Neural cell (in vitro differentiated cells): ENCODE measurements at regions not wholly inside any gene's neighbourhood (a gene's known extent, or its start where the extent isn't known, plus 50 kb on each side); places are given as distances from the start of the nearest gene placed in this dataset.

Experiments used
- H2AFZ ChIP-seq: fragments of 200-600, 300-800 bp; sonication (generic), shearing (Covaris generic); 2 replicates; pipeline ENCODE4 v1.6.0; 2014; ENCODE audit warnings: low read depth, mild to moderate bottlenecking, antibody characterized with exemption, low read length, moderate library complexity
- H3F3A ChIP-seq: fragments of 200-600 bp; shearing (Covaris generic); 2 replicates; pipeline ENCODE4 v1.6.1; 2016; ENCODE audit warnings: mild to moderate bottlenecking, moderate library complexity, mixed read lengths, antibody characterized with exemption, low read length; ENCODE audit not compliant: insufficient read depth, poor library complexity, severe bottlenecking
- H3K27ac ChIP-seq: fragments of 200-600, 300-800 bp; sonication (generic), shearing (Covaris generic); 2 replicates; pipeline ENCODE4 v1.5.1; 2014; ENCODE audit warnings: mild to moderate bottlenecking, low read length, moderate library complexity
- H3K27me3 ChIP-seq: fragments of 300-800, 200-600 bp; sonication (generic), shearing (Covaris generic); 2 replicates; pipeline ENCODE4 v1.6.0; 2014; ENCODE audit warnings: mild to moderate bottlenecking, low read depth, low read length, moderate library complexity; ENCODE audit not compliant: insufficient read depth
- H3K36me3 ChIP-seq: fragments of 300-800, 200-600 bp; sonication (generic), shearing (Covaris generic); 2 replicates; pipeline ENCODE4 v1.5.1; 2014; ENCODE audit warnings: mild to moderate bottlenecking, antibody characterized with exemption, low read length, moderate library complexity; ENCODE audit not compliant: insufficient read depth
- H3K4me2 ChIP-seq: fragments of 300-800, 200-600 bp; sonication (generic), shearing (Covaris generic); 2 replicates; pipeline ENCODE4 v1.6.0; 2014; ENCODE audit warnings: mild to moderate bottlenecking, low read length
- H3K4me3 ChIP-seq: fragments of 300-800, 200-600 bp; sonication (generic), shearing (Covaris generic); 2 replicates; pipeline ENCODE4 v1.5.1; 2014; ENCODE audit warnings: mild to moderate bottlenecking, low read length, moderate library complexity
- H3K79me2 ChIP-seq: fragments of 200-600 bp; shearing (Covaris generic); replicated peaks from 2 replicates; pipeline ENCODE4 v1.6.0; 2014; ENCODE audit warnings: mild to moderate bottlenecking, low read length, moderate library complexity; ENCODE audit not compliant: insufficient read depth
- H3K9ac ChIP-seq: fragments of 300-800, 200-600 bp; sonication (generic), shearing (Covaris generic); 2 replicates; pipeline ENCODE4 v1.6.1; 2016; ENCODE audit warnings: mild to moderate bottlenecking, low read length, mixed read lengths
- H3K9me2 ChIP-seq: fragments of 200-600 bp; shearing (Covaris generic); 2 replicates; pipeline ENCODE4 v1.6.1; 2016; ENCODE audit warnings: mild to moderate bottlenecking, low read length, mixed read lengths; ENCODE audit not compliant: insufficient read depth
- H3K9me3 ChIP-seq: fragments of 200-600, 300-800 bp; sonication (generic), shearing (Covaris generic); 2 replicates; pipeline ENCODE4 v1.6.1; 2016; ENCODE audit warnings: mild to moderate bottlenecking, mixed run types, low read length, moderate library complexity, mixed read lengths
- H4K20me1 ChIP-seq: fragments of 200-600 bp; shearing (Covaris generic); 2 replicates; pipeline ENCODE4 v1.6.1; 2016; ENCODE audit warnings: mild to moderate bottlenecking, mixed run types; ENCODE audit not compliant: insufficient read depth
- EP300 ChIP-seq: fragments of 450-650 bp; conservative IDR thresholded peaks from 2 replicates; pipeline ENCODE4 v1.6.1; 2014; ENCODE audit warnings: antibody characterized with exemption, mild to moderate bottlenecking, moderate library complexity; ENCODE audit not compliant: poor library complexity, severe bottlenecking
- EZH2 ChIP-seq: fragments of 200-600, 300-800 bp; shearing (Covaris generic), sonication (generic); IDR thresholded peaks from 2 replicates; pipeline ENCODE4 v1.6.1; 2014; ENCODE audit warnings: antibody characterized with exemption, low read length, borderline replicate concordance, mild to moderate bottlenecking; ENCODE audit not compliant: insufficient read depth, poor library complexity, severe bottlenecking
- MXI1 ChIP-seq: fragments of 450-650 bp; conservative IDR thresholded peaks from 2 replicates; pipeline ENCODE4 v1.6.1; 2014; ENCODE audit warnings: antibody characterized with exemption, mild to moderate bottlenecking; ENCODE audit not compliant: poor library complexity, severe bottlenecking
- POLR2AphosphoS5 ChIP-seq: IDR thresholded peaks from 2 replicates; pipeline ENCODE4 v1.6.1; 2012
- RAD21 ChIP-seq: fragments of 450-650 bp; conservative IDR thresholded peaks from 2 replicates; pipeline ENCODE4 v1.6.1; 2014; ENCODE audit warnings: antibody characterized with exemption, mild to moderate bottlenecking, moderate library complexity
- SMC3 ChIP-seq: fragments of 450-650 bp; conservative IDR thresholded peaks from 2 replicates; pipeline ENCODE4 v1.6.1; 2014; ENCODE audit warnings: antibody characterized with exemption, mild to moderate bottlenecking, moderate library complexity; ENCODE audit not compliant: poor library complexity
- TAF1 ChIP-seq: IDR thresholded peaks from 2 replicates; pipeline ENCODE4 v1.6.1; 2012; ENCODE audit warnings: low read depth
- TF ChIP-seq, protein P1 (sequence below): fragments of 450-650 bp; IDR thresholded peaks from 2 replicates; pipeline ENCODE4 v1.5.1; 2014; ENCODE audit warnings: antibody characterized with exemption, mild to moderate bottlenecking, moderate library complexity; ENCODE audit not compliant: poor library complexity, severe bottlenecking
- TF ChIP-seq, protein P2 (sequence below): IDR thresholded peaks from 2 replicates; pipeline ENCODE4 v1.6.1; 2012; ENCODE audit warnings: borderline replicate concordance

DNA sequence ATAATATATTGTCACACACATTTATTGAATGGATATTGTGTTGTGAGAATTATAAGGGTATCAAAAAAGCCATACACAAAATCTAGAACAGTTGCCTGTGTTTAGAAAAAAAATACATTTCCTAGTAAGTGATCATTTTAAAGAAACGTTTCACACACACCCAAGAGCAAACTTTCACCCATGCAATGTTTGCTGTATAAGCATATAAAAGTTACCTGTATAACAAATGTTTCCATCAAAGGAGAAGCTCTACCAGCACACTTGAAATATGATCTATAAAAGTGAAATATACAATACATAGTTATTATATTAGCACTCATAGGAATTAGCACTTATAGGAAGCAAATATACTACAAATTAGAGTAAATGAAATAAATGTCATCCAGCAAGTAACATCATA, 1098.1 kb downstream of the NCAM2 start:
- Histone ChIP-seq H3K4me3 (no peak overlapping the region), H3K36me3 (no peaks in the 10 kb centered on the region), H3K9me3 (no peaks in the 10 kb centered on the region), H3K9ac (no peak overlapping the region), H3K79me2 (no peaks in the 10 kb centered on the region), H3K9me2 (no peaks in the 10 kb centered on the region), H3K27ac (no peak overlapping the region), H2AFZ (no peak overlapping the region), H3F3A (no peaks in the 10 kb centered on the region), H3K4me2 (no peak overlapping the region), H3K27me3 (no peaks in the 10 kb centered on the region), H4K20me1 (no peaks in the 10 kb centered on the region)
- TF ChIP-seq EP300 (no peak), TAF1 (no peak), SMC3 (no peak), RAD21 (no peak), EZH2 (no peak), MXI1 (no peak), POLR2AphosphoS5 (no peak)
- TF ChIP-seq, protein P1, sequence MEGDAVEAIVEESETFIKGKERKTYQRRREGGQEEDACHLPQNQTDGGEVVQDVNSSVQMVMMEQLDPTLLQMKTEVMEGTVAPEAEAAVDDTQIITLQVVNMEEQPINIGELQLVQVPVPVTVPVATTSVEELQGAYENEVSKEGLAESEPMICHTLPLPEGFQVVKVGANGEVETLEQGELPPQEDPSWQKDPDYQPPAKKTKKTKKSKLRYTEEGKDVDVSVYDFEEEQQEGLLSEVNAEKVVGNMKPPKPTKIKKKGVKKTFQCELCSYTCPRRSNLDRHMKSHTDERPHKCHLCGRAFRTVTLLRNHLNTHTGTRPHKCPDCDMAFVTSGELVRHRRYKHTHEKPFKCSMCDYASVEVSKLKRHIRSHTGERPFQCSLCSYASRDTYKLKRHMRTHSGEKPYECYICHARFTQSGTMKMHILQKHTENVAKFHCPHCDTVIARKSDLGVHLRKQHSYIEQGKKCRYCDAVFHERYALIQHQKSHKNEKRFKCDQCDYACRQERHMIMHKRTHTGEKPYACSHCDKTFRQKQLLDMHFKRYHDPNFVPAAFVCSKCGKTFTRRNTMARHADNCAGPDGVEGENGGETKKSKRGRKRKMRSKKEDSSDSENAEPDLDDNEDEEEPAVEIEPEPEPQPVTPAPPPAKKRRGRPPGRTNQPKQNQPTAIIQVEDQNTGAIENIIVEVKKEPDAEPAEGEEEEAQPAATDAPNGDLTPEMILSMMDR = no peak
- TF ChIP-seq, protein P2, sequence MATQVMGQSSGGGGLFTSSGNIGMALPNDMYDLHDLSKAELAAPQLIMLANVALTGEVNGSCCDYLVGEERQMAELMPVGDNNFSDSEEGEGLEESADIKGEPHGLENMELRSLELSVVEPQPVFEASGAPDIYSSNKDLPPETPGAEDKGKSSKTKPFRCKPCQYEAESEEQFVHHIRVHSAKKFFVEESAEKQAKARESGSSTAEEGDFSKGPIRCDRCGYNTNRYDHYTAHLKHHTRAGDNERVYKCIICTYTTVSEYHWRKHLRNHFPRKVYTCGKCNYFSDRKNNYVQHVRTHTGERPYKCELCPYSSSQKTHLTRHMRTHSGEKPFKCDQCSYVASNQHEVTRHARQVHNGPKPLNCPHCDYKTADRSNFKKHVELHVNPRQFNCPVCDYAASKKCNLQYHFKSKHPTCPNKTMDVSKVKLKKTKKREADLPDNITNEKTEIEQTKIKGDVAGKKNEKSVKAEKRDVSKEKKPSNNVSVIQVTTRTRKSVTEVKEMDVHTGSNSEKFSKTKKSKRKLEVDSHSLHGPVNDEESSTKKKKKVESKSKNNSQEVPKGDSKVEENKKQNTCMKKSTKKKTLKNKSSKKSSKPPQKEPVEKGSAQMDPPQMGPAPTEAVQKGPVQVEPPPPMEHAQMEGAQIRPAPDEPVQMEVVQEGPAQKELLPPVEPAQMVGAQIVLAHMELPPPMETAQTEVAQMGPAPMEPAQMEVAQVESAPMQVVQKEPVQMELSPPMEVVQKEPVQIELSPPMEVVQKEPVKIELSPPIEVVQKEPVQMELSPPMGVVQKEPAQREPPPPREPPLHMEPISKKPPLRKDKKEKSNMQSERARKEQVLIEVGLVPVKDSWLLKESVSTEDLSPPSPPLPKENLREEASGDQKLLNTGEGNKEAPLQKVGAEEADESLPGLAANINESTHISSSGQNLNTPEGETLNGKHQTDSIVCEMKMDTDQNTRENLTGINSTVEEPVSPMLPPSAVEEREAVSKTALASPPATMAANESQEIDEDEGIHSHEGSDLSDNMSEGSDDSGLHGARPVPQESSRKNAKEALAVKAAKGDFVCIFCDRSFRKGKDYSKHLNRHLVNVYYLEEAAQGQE = no peak

DNA sequence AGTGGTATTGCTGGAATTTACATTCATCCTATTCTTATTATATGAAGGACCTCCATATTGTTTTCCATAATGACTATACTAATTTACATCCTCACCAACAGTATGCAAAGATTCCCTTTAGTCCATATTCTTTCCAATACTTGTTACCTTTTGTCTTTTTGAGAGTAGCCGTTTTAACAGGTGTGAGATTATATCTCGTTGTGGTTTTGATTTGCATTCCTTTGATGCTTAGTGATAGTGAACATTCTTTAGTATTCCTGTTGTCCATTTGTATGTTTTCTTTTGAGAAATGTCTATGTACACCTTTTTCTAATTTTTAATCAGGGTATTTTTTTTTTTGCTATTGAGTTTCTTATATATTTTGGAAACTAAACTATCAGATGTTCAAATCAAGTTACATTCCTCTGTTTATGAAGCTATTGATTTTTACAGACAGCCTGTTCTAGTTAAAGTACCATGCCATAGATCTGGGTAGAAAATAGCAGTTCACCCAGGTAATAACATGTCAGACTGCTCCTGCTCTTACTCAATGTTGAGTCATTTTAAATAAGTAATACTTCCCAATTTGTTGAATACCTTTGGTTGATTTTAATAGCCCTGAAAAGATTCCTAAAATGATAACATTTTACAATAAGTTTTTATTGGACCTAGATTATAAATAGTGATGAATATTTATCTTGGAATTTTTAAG, 1108.7 kb downstream of the NCAM2 start:
- H4K20me1 ChIP-seq = no peaks in the 10 kb centered on the region
- H3K9me2 ChIP-seq = no peaks in the 10 kb centered on the region
- no peak overlapping the region for H2AFZ ChIP-seq
- H3K4me3 ChIP-seq = no peak overlapping the region
- H3K36me3 ChIP-seq = no peaks in the 10 kb centered on the region
- H3K27me3 ChIP-seq = no peaks in the 10 kb centered on the region
- H3K9me3 ChIP-seq = no peaks in the 10 kb centered on the region
- no peaks in the 10 kb centered on the region for H3F3A ChIP-seq
- H3K9ac ChIP-seq = no peak overlapping the region
- H3K79me2 ChIP-seq = no peaks in the 10 kb centered on the region
- H3K4me2 ChIP-seq = no peak overlapping the region
- TF ChIP-seq TAF1 (no peak), MXI1 (no peak), EP300 (no peak), POLR2AphosphoS5 (no peak), SMC3 (no peak), EZH2 (no peak), RAD21 (no peak)
- TF ChIP-seq, protein P1 = no peak
- TF ChIP-seq, protein P2 = no peak
- H3K27ac ChIP-seq = no peak overlapping the region
